ENCODE measurements at regions not wholly inside any gene's neighbourhood (a gene's known extent, or its start where the extent isn't known, plus 50 kb on each side); places are given as distances from the start of the nearest gene placed in this dataset.
"Not testable (repeated sequence)": the region's sequence is repeated elsewhere in the genome, so short reads cannot be mapped to it uniquely, and the experiment has no call there.

DNA sequence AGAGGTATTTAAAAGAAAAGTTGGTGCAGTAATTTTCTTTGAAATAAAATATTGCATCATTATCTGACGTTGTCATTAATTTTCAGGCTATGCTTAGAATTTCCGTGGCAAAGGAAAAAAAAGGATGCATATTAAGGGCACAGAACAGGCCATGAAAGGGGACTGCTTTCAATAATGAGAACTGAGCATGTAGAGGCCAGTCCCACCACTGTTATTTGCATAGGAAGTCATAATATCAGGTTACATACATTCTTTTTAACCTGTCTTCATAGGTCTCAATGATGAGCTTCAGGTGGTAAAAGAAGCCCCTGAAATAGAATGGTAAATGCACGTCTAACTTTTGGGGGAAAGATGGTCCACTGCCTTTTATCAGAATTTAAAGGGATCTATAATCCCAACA, 272.1 kb upstream of the ALCAM start:
- in situ Hi-C loops (cut with MboI; ENCODE audit: low sequenced_read_pairs) = no loop called here

DNA sequence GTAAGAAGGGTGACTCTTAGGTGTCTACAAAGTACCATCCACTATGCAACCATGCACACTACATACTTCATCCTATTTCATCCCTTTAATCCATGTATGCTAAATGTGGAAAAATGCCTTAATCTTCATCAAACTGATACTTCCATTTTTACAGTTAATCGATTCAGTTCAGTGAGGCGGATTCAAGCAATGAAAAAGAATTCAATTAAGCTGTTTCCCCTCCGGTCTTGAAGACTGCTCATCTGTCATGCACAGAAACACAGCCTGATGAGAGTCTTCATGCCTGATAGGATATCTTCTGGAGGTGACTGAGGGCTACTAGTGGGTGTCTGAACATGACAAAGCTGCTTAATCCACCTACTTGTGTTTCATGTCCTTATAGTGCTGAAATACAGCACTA, 270.6 kb upstream of the ALCAM start:
- in situ Hi-C loops (cut with MboI; ENCODE audit: low sequenced_read_pairs) = no loop called here

DNA sequence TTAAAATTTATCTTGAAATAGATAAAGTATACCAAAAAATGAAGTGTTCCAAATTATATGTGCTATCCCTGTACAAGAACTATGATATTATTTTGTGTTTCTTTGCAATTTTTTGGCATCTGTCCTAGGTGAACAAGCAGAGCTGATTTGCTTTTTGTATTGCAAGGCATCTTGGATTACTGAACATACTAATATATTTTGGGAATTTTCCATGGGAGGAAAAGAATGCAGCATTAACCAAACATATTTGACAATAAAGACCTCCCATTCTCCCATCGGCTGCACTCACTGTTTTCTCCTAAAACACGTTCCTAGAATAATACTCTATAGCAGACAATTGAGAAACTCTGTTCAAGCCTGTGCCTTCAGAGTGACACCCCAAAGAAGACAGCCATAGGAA, 265.1 kb upstream of the ALCAM start:
- in situ Hi-C loops (cut with MboI; ENCODE audit: low sequenced_read_pairs) = no loop called here

DNA sequence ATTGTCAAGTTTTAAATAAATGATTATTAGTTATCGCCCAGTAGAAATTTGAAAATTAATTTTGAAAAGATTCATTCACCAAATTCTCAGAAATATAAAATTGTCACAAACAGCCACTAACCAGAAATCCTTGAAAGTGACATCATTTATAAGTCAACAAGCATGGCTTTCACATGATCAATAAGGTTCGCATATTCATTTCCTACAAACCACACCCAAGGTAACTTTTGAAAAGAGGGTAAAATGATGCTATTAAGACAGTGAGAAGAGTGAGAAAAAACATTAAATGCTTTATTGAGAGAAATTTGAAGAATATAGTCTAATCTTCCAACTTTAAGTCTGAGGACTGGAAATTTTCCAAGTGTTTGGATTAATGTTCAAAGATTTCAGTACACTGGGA, 263.6 kb upstream of the ALCAM start:
- in situ Hi-C loops (cut with MboI; ENCODE audit: low sequenced_read_pairs) = no loop called here

DNA sequence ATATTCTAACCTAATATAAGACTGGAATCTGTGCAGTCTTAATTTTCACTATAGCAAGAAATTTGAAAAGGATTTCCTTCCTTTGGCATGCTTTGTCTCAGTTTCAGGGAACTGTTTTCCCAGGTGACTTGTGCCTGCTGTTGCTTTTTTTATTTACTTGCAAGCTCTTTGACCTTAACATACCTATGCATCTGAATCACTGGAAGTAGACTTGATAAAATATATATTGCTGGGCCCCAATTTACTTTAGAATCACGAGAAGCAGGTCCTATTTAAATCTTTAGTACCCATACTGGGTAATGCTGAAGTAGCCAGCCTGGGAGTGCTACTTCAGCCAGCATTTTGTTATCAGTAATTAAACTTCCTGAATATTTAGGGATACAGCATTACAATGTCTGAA, 257.9 kb upstream of the ALCAM start:
- in situ Hi-C loops (cut with MboI; ENCODE audit: low sequenced_read_pairs) = no loop called here

DNA sequence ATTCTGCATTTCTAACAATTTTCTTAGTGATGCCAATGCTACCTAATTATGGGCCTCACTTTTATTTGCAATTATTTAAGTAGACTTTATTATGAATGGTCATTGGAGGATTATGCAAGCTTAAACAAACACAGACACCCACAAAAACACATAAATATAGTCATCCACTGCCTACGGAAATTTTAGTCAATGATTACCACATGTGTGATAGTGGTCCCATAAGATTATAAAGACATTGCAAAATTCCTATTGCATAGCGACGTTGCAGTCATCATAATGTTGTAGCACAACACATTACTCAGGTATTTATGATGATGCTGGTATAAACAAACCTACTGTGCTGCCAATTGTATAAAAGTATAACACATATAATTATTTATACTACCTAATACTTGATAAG, 247.8 kb upstream of the ALCAM start:
- in situ Hi-C loops (cut with MboI; ENCODE audit: low sequenced_read_pairs) = no loop called here

DNA sequence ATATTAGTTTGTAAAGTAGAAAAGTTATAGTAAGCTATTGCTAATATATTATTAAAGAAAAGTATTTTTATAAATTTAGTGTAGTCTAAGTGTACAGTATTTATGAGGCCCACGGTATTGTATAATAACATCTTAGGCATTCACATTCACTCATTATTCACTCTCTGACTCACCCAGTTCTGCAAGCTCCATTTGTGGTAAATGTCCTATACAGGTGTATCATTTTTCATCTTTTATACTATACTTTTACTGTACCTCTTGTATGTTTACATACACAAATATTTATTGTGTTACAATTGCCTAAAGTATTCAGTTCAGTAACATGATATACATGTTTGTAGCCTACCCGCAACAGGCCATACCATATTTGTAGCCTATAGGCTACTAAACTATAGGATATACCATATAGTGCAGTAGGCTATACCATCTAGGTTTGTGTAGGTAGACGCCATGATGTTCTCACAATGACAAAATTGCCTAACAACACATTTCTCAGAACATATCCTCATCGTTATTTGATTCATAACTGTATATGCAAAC, 246.8 kb upstream of the ALCAM start:
- in situ Hi-C loops (cut with MboI; ENCODE audit: low sequenced_read_pairs) = no loop called here

DNA sequence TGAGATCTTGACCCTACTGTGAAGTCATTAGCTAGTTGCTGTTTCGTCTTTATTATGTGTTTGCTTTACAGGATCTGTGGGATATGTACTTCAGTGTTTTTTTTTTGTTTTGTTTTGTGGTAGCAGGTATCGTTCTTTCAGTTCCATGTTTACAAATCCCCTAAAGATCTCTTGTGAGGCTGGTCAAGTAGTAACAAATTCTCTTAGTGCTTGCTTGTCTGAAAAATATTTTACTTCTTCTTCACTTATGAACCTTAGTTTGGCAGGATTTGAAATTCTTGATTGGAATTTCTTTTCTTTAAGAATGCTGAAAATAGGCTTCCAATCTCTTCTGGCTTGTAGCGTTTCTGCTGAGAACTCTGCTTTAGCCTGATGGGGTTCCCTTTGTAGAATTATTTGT, 235.8 kb upstream of the ALCAM start:
- in situ Hi-C loops (cut with MboI; ENCODE audit: low sequenced_read_pairs) = no loop called here

DNA sequence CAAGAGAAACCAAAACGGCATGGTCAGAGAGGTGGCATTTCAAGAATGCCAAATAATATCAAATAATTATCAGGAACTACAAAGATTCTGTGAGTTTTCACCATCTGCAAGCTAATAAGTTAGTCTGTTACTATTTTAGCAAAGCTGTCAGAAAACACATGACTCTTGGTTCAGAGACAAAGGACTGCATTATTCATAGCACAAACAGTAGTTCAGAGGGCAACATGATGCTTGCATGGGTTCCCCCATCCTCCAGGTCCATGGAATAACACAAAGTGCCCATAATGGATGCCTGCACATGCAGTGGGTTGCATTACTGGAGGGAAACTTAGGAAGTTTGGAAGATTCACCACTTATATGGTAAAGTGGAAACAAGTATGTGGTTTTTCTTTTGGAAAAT, 228.8 kb upstream of the ALCAM start:
- in situ Hi-C loops (cut with MboI; ENCODE audit: low sequenced_read_pairs) = no loop called here

DNA sequence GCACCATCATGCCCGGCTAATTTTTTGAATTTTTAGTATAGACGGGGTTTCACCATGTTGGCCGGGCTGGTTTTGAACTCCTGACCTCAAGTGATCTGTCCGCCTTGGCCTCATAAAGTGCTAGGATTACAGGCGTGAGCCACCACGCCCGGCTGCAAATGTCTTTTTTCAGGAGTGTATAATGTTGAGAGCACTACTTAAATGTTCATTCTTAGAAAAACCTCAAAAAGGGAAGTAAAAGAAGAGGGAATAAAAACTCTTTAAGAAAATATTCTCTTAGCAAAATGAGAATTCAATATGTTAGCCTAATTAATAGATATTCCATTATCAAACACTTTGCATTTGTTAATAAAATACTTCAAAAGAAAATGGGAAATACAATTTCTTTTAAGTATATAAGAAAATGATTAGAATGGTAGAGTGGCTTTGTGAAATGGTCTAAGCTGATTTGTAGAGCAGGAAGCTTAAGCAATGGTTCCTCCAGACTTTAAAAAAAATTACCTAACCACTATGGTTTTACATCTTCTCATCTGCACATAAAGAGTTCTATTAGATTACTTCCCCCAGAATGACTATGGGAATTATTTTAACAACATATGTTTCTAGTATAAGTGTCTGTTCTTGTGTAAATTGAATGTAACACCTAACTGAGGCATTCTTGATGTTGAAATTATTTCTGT, 226.7 kb upstream of the ALCAM start:
- in situ Hi-C loops (cut with MboI; ENCODE audit: low sequenced_read_pairs) = no loop called here

DNA sequence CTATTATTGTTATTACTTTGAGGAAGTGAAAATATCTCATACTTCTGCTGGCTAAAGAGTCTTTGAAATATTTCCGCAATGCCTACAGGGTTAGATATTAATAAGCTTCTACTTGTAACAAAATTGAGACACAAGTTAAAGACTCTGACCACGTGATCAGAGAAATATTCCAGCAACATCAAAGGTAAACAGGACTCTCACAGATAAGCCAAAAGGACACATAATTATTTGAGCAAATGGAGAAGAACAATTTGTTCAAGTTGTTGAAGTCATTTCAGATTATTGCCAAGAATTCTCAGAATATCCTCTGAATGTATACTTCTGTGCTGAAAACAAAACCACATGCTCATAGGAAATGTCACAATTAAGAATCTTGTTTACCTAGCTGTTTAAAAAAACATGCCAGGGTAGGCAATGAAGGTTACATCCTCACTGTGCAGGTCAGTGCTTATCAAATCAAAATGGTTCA, 225.8 kb upstream of the ALCAM start:
- in situ Hi-C loops (cut with MboI; ENCODE audit: low sequenced_read_pairs) = no loop called here

DNA sequence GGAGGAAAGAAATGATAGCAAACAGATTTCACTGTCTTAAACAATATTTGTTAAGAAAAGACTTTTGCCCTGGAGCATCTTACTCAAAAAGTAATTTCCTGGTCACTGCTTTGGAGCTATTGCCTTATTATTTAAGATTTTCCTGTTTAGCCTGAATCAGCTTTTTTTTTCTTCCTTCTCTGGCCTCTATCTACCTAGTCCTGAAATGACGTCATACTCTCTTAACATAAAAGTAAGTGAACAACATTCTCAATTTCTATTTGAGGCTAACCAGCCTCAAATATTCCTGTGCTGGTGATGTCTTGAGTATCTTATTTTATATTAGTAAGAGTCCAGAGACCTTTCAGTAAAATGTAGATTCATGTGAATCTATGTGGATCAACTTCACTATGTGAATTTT, 221.9 kb upstream of the ALCAM start:
- in situ Hi-C loops (cut with MboI; ENCODE audit: low sequenced_read_pairs) = no loop called here

DNA sequence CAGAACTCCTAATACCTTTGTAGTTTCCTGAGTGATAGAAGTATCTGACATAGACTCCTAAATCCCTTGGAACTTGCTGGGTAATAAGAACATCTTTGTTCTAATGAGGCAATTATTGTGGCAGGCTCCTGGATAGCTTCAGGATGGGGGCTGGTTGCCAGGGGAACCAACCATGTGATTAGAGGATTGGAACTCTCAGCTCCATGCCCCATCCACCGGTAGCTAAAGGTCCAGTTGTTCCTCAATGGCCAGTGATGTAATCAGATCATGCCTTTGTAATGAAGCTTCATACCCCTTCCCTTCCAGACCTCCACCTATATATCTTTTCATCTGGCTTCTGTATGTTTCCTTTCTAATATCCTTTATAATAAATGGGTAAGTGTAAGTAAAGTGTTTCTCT, 221.2 kb upstream of the ALCAM start:
- in situ Hi-C loops (cut with MboI; ENCODE audit: low sequenced_read_pairs) = no loop called here

DNA sequence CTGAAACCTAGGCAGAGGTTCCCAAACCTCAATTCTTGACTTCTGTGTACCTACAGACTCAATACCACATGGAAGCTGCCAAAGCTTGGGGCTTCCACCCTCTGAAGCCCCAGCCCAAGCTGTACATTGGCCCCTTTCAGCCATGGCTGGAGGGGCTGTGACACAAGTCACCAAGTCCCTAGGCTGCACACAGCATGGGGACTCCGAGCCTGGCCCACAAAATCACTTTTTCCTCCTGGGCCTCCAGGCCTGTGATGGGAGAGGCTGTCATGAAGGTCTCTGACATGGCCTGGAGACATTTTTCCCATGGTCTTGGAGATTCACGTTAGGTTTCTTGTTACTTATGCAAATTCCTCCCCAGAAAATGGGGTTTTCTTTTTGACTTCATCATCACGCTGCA, 217.5 kb upstream of the ALCAM start:
- in situ Hi-C loops (cut with MboI; ENCODE audit: low sequenced_read_pairs) = not testable (repeated sequence)

DNA sequence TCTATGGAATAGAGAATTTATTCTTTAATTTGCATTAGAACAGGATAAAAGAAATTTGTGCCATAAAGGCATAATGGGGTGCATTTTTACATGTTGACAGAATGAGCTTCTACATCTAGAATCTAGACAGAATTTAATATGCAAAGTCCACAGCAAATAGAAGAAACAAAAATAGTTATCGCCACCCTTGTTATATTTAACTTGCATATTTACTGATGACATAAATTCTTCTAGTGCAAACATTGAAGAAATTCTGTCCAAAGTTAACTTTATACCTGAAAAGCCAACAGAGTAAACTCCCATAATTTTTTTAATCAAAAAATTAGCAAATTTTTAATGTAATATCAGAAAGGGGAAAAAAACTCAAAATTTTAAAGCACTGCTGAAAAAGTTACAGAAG, 213.7 kb upstream of the ALCAM start:
- in situ Hi-C loops (cut with MboI; ENCODE audit: low sequenced_read_pairs) = no loop called here

DNA sequence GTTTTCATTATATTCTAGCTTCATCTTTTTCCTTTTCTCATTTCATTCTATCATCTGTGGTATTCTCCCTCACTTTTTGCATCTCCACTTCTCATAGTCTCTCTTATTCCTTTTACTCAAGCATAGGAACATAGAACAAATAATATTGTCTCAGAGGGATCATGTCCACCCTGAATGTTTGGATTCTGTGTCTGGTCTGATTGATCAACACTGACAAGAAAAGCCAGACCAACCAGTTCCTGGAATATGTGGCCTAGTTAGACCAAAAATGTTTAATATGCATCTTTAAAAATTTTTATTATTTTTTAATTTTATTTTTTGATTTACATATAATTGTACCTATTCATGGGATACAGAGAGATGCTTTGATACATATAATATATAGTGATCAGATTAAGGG, 212.0 kb upstream of the ALCAM start:
- in situ Hi-C loops (cut with MboI; ENCODE audit: low sequenced_read_pairs) = no loop called here

DNA sequence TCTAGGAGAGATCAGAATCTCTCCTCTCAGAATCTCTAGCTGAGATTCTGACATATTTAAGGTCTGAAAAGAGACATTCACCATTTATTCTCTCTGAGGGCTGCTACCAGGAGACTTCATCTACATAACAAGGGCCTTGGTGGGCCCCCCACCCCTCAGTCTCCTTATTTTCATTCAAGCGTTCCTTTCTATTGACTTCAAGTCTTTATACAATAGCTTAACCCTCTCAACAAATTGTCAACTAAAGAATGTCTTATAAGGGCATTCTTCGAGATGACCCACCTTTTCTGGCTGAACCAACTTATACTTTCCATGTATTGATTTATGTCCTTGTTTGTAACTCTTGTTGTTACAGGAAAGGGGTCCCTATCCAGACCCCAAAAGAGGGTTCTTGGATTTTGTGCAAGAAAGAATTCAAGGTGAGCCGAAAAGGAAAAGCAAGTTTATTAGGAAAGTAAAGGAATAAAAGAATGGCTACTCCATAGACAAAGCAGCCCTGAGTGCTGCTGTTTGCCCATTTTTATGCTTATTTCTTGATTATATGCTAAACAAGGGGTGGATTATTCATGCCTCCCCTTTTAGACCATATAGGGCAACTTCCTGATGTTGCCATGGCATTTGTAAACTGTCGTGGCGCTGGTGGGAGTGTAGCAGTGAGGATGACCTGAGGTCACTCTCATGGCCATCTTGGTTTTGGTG, 209.5 kb upstream of the ALCAM start:
- in situ Hi-C loops (cut with MboI; ENCODE audit: low sequenced_read_pairs) = no loop called here

DNA sequence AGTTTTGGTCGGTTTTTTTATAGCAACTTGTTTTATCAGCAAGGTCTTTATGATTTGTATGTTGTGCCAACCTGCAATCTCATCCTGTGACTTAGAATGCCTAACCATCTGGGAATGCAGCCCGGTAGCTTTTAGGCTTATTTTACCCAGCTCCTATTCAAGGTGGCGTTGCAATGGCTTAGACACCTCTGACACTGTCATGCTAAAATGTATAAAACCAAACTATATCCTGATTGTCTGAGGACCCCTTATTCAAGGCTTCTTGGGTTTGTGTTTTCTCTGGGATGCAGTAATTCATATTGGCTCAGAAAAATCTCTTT, 209.0 kb upstream of the ALCAM start:
- in situ Hi-C loops (cut with MboI; ENCODE audit: low sequenced_read_pairs) = no loop called here

DNA sequence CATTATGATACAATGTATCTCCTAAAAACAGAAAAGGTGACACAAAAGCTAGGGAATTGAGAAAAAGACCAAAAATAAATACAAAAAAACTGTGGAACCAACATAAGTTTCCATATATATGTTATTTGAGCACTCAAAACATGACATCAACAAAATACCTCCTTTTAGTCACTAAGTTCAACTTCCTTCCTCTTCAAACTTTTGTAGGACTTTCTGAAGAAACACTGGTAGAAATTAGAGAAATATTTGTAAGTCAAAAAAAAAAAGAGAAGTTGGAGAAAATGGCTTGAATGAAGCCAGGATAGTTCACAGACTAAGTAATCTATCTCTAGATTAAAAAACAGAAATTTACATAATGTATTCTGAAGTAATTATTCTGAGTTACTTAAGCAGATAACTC, 208.4 kb upstream of the ALCAM start:
- in situ Hi-C loops (cut with MboI; ENCODE audit: low sequenced_read_pairs) = no loop called here

DNA sequence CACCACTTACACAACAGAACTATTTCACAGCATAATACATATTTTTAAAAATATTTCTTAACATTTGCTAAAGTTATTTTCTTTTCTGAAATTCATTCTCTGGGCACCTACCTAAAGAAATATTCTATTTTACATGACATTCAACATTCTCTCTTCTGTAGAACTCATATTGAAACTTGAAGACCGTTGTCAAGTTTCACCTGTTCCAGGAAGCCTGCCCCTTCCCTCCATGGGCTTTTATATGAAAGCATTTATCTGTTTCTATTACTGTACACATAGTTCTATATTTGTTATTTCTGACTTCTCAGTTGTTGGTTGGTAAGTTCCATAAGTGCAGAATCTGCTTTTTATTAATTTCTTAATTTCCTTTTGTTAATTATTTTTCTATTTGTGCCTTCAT, 204.3 kb upstream of the ALCAM start:
- in situ Hi-C loops (cut with MboI; ENCODE audit: low sequenced_read_pairs) = no loop called here

DNA sequence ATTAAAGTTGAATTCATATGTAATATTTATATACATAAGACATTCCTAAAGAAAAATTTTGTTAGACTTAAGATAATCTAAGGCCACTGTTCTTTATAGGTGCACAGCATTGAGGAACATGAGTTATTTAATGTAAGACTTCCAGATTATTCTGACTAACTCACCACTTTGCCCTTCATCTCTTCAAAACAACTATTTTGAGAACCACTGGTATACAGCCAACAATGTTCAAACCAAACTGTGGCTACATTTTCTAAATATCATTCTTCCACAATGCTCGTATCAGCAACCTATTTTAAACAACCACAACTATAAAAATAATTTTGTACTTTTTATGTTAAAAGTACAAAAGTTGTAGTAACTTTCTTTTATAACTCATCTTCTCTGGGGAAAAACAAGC, 199.8 kb upstream of the ALCAM start:
- in situ Hi-C loops (cut with MboI; ENCODE audit: low sequenced_read_pairs) = no loop called here

DNA sequence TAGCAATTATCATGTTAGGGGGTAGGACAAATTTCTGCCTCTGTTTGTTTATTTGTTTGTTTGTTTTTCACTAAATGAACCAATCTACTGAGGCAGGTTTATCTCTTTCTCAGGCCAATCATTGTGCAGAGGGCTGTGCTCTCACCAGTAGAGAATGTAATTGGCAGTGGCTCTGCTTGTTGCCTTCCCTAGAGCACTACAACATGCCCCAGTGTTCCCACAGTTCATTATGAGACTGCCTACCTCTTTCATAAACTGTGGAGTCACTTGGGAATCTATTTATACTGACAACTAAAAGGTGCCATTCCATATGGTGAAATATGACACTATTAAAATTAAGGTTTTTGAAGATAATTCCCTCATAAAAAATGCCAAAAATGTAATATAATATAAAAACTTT, 196.3 kb upstream of the ALCAM start:
- in situ Hi-C loops (cut with MboI; ENCODE audit: low sequenced_read_pairs) = no loop called here
